Lower leg skin (tissue), 3 donors: ENCODE measurements at regions not wholly inside any gene's neighbourhood (a gene's known extent, or its start where the extent isn't known, plus 50 kb on each side); places are given as distances from the start of the nearest gene placed in this dataset.

ENCODE experiments used
- POLR2A ChIP-seq, 2 donors: fragments of 450-650 bp; IDR thresholded peaks; one replicate each; pipeline ENCODE4 v1.6.1; 2016 to 2017; ENCODE audit warnings: antibody characterized with exemption in 2 of 2, mild to moderate bottlenecking in 1 of 2, moderate library complexity in 1 of 2
- TF ChIP-seq, protein P1 (sequence below), 3 donors: fragments of 450-650 bp; IDR thresholded peaks; one replicate each; pipeline ENCODE4 v1.5.1; 2016; ENCODE audit warnings: antibody characterized with exemption in 3 of 3, mild to moderate bottlenecking in 3 of 3, moderate library complexity in 2 of 3

DNA sequence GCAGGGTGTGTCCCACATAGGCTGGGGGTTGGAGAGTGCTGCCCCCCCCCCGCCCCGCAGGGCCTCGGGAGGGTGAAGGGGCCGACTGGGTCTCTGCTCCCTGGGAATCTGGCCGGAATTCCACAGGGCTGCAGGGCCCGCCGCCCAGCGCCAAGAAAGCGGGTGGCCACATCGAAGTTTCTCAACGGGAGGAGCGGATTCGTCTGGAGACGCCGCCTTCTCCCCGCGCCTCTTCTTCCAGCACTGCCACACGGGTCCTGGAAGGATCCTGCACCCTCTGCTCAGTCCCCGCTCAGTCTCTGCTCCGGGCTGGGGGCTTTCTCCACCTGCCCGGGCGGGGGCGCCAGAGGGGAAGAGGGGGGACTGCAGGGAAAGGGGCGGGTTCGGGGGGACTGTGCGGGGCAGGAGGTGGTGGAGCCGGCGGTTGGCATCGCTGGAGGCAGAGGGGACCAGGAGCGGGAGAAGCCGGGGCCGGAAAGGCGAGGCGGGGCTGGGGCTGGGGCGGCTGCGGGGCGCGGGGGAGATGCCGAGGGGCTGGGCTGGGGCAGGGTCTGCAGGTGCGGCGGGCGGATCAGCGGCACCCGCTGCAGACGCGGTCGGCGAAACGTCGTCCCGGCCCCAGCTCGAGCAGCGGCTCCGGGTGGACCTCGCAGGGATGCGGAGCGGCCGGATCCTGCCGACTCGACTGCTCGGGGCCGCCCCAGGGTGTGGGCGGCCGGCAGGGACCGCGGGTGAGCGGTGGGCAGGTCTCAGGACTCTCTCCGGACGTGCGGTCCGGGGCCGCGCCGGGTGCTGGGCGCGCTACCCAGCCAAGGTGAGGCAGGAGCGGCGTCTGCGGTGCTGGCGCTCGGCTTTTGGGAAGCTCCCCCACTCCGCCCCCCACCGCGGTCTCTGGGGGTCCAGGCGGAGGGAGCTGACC lies 811.4 kb upstream of the TMEM132C start:
- no peak for TF ChIP-seq POLR2A (IDR thresholded peaks at IDR 0.05)
- TF ChIP-seq, protein P1, sequence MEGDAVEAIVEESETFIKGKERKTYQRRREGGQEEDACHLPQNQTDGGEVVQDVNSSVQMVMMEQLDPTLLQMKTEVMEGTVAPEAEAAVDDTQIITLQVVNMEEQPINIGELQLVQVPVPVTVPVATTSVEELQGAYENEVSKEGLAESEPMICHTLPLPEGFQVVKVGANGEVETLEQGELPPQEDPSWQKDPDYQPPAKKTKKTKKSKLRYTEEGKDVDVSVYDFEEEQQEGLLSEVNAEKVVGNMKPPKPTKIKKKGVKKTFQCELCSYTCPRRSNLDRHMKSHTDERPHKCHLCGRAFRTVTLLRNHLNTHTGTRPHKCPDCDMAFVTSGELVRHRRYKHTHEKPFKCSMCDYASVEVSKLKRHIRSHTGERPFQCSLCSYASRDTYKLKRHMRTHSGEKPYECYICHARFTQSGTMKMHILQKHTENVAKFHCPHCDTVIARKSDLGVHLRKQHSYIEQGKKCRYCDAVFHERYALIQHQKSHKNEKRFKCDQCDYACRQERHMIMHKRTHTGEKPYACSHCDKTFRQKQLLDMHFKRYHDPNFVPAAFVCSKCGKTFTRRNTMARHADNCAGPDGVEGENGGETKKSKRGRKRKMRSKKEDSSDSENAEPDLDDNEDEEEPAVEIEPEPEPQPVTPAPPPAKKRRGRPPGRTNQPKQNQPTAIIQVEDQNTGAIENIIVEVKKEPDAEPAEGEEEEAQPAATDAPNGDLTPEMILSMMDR (IDR thresholded peaks at IDR 0.05): no peak
